LNCaP clone FGC (cell line): ENCODE measurements at regions not wholly inside any gene's neighbourhood (a gene's known extent, or its start where the extent isn't known, plus 50 kb on each side); places are given as distances from the start of the nearest gene placed in this dataset.

ENCODE experiments used
- DNase-seq: peaks from one replicate; pipeline ENCODE4 v3.0.0-alpha.2; 2011; ENCODE audit warnings: low read depth
- H3K4me3 ChIP-seq: 2 replicates; pipeline ENCODE4 v1.5.1; 2011; ENCODE audit warnings: mild to moderate bottlenecking, low read depth, low read length, control low read depth
- TF ChIP-seq, protein P1 (sequence below): IDR thresholded peaks from 2 replicates; pipeline ENCODE4 v1.5.1; 2012; ENCODE audit warnings: mild to moderate bottlenecking; ENCODE audit not compliant: control insufficient read depth, insufficient read depth; ENCODE audit errors: extremely low read depth

DNA sequence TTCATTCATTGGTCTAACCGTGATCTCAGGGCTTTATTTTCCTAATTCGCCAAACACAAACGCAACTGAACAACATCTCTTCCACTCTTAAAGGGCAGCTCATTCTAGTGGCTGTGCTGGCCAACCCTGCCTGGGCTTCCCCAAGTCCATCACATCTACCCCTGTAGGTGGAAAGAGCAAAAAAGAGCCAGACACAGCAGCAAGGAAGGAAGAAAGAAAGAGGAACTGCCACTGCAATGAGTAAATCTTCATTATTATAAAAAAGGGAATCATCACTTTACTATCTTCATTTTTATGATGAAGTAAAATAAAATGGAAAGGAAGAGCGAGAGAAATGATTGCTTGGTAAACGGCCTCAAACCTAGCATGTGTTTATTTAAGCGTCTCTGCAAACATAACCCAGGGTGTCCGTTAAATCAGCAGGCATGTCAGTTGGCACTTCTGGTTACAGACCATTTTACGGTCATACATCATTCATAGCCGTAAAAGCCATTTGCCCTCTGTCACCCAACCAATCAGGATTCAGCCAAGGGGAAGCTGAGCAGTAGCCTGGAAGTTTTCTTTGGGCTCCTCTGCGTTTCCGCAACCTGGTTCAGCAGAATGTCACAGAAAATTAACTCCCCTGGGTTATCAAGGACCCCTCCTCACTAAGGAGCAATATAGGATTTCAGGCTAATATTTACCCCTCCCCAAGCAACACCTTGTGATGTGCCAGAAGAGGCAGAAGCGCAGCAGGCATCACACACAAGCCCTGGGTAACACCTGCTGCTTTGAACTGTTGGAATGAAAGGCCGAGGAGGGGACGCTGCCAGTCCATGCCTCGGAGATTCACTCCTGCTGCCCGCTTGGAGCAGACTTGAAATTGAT, 234.0 kb downstream of the SNX10 start:
- H3K4me3 ChIP-seq: no peak overlapping the region
- TF ChIP-seq, protein P1, sequence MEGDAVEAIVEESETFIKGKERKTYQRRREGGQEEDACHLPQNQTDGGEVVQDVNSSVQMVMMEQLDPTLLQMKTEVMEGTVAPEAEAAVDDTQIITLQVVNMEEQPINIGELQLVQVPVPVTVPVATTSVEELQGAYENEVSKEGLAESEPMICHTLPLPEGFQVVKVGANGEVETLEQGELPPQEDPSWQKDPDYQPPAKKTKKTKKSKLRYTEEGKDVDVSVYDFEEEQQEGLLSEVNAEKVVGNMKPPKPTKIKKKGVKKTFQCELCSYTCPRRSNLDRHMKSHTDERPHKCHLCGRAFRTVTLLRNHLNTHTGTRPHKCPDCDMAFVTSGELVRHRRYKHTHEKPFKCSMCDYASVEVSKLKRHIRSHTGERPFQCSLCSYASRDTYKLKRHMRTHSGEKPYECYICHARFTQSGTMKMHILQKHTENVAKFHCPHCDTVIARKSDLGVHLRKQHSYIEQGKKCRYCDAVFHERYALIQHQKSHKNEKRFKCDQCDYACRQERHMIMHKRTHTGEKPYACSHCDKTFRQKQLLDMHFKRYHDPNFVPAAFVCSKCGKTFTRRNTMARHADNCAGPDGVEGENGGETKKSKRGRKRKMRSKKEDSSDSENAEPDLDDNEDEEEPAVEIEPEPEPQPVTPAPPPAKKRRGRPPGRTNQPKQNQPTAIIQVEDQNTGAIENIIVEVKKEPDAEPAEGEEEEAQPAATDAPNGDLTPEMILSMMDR: no peak
- DNase-seq: peak; percentile 76

DNA sequence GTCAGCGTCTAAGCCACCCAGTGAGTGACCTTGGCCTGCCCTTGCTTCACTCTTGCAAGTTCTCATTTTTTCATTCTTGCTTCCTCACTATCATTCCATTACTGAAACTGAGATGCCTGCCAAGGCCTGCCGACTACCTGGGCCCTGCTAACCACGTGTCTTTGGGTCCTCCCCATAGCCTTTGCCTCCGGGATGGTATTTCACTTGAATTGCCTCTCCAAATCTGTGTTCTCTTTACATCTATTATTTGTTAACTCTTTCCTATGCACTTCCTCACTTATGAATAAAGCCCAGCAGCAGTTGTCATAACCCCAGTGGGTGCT, 234.6 kb downstream of the SNX10 start:
- TF ChIP-seq, protein P1: no peak
- no peak for DNase-seq
- no peak overlapping the region for H3K4me3 ChIP-seq

DNA sequence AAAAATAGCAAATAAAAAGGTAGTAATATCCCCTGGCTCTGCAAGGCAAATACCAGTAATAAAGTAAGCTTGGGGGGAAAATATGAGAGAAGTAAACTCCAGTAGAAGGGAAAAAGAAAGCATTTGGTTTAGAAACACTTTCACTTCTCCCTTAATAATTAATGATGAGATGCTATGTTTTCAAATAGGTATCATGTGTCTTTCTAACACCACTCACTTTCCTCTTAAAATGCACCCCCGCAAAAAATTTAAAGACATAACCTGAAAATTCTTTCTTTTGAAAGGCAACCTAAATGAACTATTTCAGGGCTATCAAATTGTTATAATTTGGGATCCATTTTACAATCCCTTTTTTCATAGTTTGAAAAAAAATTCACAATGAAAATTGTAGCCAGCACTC, 240.3 kb downstream of the SNX10 start:
- TF ChIP-seq, protein P1: no peak
- no peak for DNase-seq
- no peak overlapping the region for H3K4me3 ChIP-seq

DNA sequence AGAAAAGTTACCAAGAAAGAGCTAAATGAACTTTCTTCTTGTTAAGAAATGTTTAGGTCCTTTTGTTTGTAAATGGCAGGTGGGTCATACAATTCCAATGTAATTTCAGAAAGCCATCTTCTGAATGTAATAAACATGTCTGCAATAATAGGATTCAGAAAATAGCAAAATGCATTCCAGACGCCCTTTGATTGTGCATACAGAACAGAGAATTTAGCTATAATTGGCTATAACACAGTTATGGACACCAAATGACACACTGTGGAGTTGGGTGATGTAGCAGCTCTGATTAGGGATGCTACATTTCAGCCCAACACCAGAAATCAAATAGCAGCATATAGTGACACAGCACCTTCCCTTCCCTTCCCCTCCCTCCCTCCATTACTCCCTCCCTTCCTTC, 240.8 kb downstream of the SNX10 start:
- no peak overlapping the region for H3K4me3 ChIP-seq
- DNase-seq: no peak
- TF ChIP-seq, protein P1: no peak

DNA sequence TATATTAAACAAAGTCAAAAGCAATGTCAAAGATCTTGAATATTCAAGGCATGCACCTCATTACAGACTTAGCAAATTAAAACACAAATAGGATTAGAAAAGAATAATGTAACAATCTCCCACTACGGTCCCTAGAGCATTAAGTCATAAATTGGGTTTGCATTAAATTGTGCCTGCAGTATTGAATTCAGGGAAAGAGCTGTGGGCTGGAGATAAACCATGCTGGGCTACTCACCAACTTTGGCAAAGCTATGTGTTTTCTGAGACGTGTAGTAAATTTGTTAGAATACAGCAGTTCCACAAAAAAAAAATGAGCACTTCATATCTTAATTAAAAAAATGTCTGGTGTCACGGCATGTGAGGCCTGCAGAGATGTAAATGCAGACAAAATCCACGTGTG, 241.6 kb downstream of the SNX10 start:
- no peak for DNase-seq
- TF ChIP-seq, protein P1: no peak
- H3K4me3 ChIP-seq: no peak overlapping the region

DNA sequence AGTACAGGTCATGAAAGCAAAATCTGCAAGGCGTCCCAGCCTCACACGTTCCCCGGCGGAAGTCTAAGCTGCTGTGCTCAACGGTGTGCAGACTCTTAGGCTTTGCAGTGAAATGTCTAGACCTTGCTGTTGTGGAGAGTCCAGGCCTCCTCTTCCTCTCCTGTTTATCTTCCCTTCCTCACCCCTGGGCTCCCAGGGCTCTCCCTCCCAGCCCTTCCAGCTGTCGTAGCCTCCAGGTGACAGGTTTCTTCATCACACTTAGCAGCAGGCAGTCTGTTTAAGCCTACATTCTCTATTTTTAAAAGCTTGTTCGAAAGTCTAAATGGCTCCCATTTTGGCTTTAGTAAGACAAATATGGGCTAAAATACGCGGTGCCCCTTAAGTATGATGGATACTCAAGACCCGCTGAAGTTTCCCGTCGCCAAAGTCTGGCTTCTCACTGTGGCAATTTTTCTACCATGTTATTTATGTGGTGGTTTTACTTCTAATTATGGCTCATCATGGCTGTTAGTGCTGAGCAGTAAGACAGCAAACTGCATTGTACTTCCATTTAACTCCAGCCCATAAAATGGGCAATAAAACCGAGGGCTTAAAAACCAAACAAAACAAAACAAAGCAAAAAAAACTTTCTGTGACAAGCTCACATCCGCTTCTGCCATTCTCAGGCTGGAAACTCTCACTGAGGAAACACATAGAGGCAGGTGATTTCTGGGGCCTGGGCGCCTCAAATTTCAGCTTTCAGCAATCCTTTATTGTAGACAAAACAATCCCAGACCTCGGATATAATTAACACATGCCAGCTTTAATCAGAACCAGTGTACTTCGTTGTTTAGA, 243.2 kb downstream of the SNX10 start:
- peak; percentile 89 for DNase-seq
- TF ChIP-seq, protein P1: no peak
- no peak overlapping the region for H3K4me3 ChIP-seq
